Lower leg skin (tissue), 4 donors: ENCODE measurements at regions not wholly inside any gene's neighbourhood (a gene's known extent, or its start where the extent isn't known, plus 50 kb on each side); places are given as distances from the start of the nearest gene placed in this dataset.

Source experiments
- DNase-seq, 2 donors: peaks; one replicate each; pipeline ENCODE4 v3.0.0-alpha.2; 2019; ENCODE audit warnings: low spot score in 2 of 2
- H3K4me3 ChIP-seq: fragments of 200-600 bp; sonication (generic); 2 replicates; pipeline ENCODE4 v1.5.1; 2017; ENCODE audit warnings: mild to moderate bottlenecking, low read depth; ENCODE audit not compliant: poor library complexity, severe bottlenecking
- CTCF ChIP-seq, 3 donors: fragments of 450-650 bp; IDR thresholded peaks; one replicate each; pipeline ENCODE4 v1.5.1; 2016; ENCODE audit warnings: antibody characterized with exemption in 3 of 3, mild to moderate bottlenecking in 3 of 3, moderate library complexity in 2 of 3
- POLR2A ChIP-seq, 2 donors: fragments of 450-650 bp; IDR thresholded peaks; one replicate each; pipeline ENCODE4 v1.6.1; 2016 to 2017; ENCODE audit warnings: antibody characterized with exemption in 2 of 2, mild to moderate bottlenecking in 1 of 2, moderate library complexity in 1 of 2
- WGBS, 2 donors: methylation state at CpG; one replicate each; pipeline ENCODE4 v1.1.5; 2018; 5-methylcytosine and 5-hydroxymethylcytosine counted together
- intact Hi-C: fragments of 100-400 bp; cut with DNase I; formaldehyde crosslinking; loops from one replicate; pipeline ENCODE4 v1.15.0; 2023; ENCODE audit warnings: low total_unique reads

GRCh38 chr1:73537400-73537799 lies 660.6 kb downstream of the LRRIQ3 start:
- whole genome bisulfite sequencing, 2 donors = 83 to 93% methylated on average over 1 of the region's 1 CpG
- intact Hi-C loops = no loop called here
- TF ChIP-seq CTCF (IDR thresholded peaks at IDR 0.05) = no peak
- no peak for TF ChIP-seq POLR2A (IDR thresholded peaks at IDR 0.05)
- no peak for DNase-seq
- H3K4me3 ChIP-seq = no peak overlapping the region

GRCh38 chr1:73517603-73518191 lies 680.3 kb downstream of the LRRIQ3 start:
- no peak for DNase-seq
- no peak overlapping the region for H3K4me3 ChIP-seq
- intact Hi-C loops = no loop called here
- TF ChIP-seq POLR2A (IDR thresholded peaks at IDR 0.05) = no peak
- no peak for TF ChIP-seq CTCF (IDR thresholded peaks at IDR 0.05)
- 67 to 69% methylated on average over 3 of the region's 3 CpGs for WGBS, 2 donors

GRCh38 chr1:73516451-73516850 lies 681.5 kb downstream of the LRRIQ3 start:
- WGBS, 2 donors = 64% methylated on average over 1 of the region's 1 CpG
- no peak for TF ChIP-seq CTCF (IDR thresholded peaks at IDR 0.05)
- no peak for TF ChIP-seq POLR2A (IDR thresholded peaks at IDR 0.05)
- no peak overlapping the region for H3K4me3 ChIP-seq
- DNase-seq = no peak
- intact Hi-C loops = no loop called here

GRCh38 chr1:73511038-73511437 lies 686.9 kb downstream of the LRRIQ3 start:
- no peak overlapping the region for H3K4me3 ChIP-seq
- intact Hi-C loops = no loop called here
- no peak for DNase-seq
- TF ChIP-seq POLR2A (IDR thresholded peaks at IDR 0.05) (no peak), CTCF (IDR thresholded peaks at IDR 0.05) (no peak)

- intact Hi-C loops = no loop called here
- 8 to 37% methylated on average over 2 of the region's 2 CpGs for WGBS, 2 donors
- H3K4me3 ChIP-seq = no peak overlapping the region
- TF ChIP-seq POLR2A (IDR thresholded peaks at IDR 0.05) = no peak
- no peak for TF ChIP-seq CTCF (IDR thresholded peaks at IDR 0.05)
- DNase-seq = no peak
Observed at GRCh38 chr1:73500154-73500553, 697.8 kb downstream of the LRRIQ3 start.

- no peak overlapping the region for H3K4me3 ChIP-seq
- WGBS, 2 donors = 21 to 29% methylated on average over 2 of the region's 2 CpGs
- TF ChIP-seq POLR2A (IDR thresholded peaks at IDR 0.05) (no peak), CTCF (IDR thresholded peaks at IDR 0.05) (no peak)
- intact Hi-C loops = no loop called here
- DNase-seq = no peak
Observed at GRCh38 chr1:73499671-73500070, 698.3 kb downstream of the LRRIQ3 start.
